ENCODE measurements at regions not wholly inside any gene's neighbourhood (a gene's known extent, or its start where the extent isn't known, plus 50 kb on each side); places are given as distances from the start of the nearest gene placed in this dataset.

- no peaks in the 10 kb centered on the region for H4K20me1 ChIP-seq (ENCODE audit: insufficient read depth, low read length)
- H3K4me3 ChIP-seq (ENCODE audit: low read depth in 1 of 2, low read length in 2 of 2) = no peak overlapping the region
- no peak overlapping the region for H2AFZ ChIP-seq (ENCODE audit: low read depth, low read length)
- no peaks in the 10 kb centered on the region for H3K79me2 ChIP-seq (ENCODE audit: insufficient read depth, low read length)
- H3K27ac ChIP-seq (ENCODE audit: low read length) = no peak overlapping the region
- no peak overlapping the region for H3K4me2 ChIP-seq (ENCODE audit: insufficient read depth, low read length)
- no peaks in the 10 kb centered on the region for H3K4me1 ChIP-seq (ENCODE audit: insufficient read depth, low read length)
- DNase-seq (no peak), ATAC-seq (ENCODE audit: insufficient read depth, low read depth) (no peak)
- H3K9ac ChIP-seq (ENCODE audit: low read depth, low read length) = no peak overlapping the region
- TF ChIP-seq CTCF (IDR thresholded peaks at IDR 0.05; ENCODE audit: borderline replicate concordance, extremely low read depth, low read length, poor library complexity, severe bottlenecking) (no peak), EZH2 (IDR thresholded peaks at IDR 0.05; ENCODE audit: borderline replicate concordance, low read depth, low read length, severe bottlenecking) (no peak)
- H3K36me3 ChIP-seq (ENCODE audit: insufficient read depth, low read length) = no peaks in the 10 kb centered on the region
- no peaks in the 10 kb centered on the region for H3K27me3 ChIP-seq (ENCODE audit: insufficient read depth, low read length, poor library complexity)
- no peaks in the 10 kb centered on the region for H3K9me3 ChIP-seq (ENCODE audit: insufficient read depth, low read length, severe bottlenecking)
Measured at GRCh38 chr7:85655252-85655651, 468.4 kb upstream of the SEMA3D start.

- Histone ChIP-seq H4K20me1 (ENCODE audit: insufficient read depth, low read length) (no peaks in the 10 kb centered on the region), H3K36me3 (ENCODE audit: insufficient read depth, low read length) (no peaks in the 10 kb centered on the region), H3K9me3 (ENCODE audit: insufficient read depth, low read length, severe bottlenecking) (no peaks in the 10 kb centered on the region), H2AFZ (ENCODE audit: low read depth, low read length) (no peak overlapping the region), H3K4me3 (ENCODE audit: low read depth in 1 of 2, low read length in 2 of 2) (no peak overlapping the region), H3K9ac (ENCODE audit: low read depth, low read length) (no peak overlapping the region), H3K27me3 (ENCODE audit: insufficient read depth, low read length, poor library complexity) (no peaks in the 10 kb centered on the region), H3K4me1 (ENCODE audit: insufficient read depth, low read length) (no peaks in the 10 kb centered on the region), H3K27ac (ENCODE audit: low read length) (no peak overlapping the region), H3K79me2 (ENCODE audit: insufficient read depth, low read length) (no peaks in the 10 kb centered on the region), H3K4me2 (ENCODE audit: insufficient read depth, low read length) (no peak overlapping the region)
- TF ChIP-seq EZH2 (IDR thresholded peaks at IDR 0.05; ENCODE audit: borderline replicate concordance, low read depth, low read length, severe bottlenecking) = no peak
- TF ChIP-seq CTCF (IDR thresholded peaks at IDR 0.05; ENCODE audit: borderline replicate concordance, extremely low read depth, low read length, poor library complexity, severe bottlenecking) = no peak
- DNase-seq = no peak
- no peak for ATAC-seq (ENCODE audit: insufficient read depth, low read depth)
Measured at GRCh38 chr7:85644272-85644671, 457.4 kb upstream of the SEMA3D start.

GRCh38 chr7:85641331-85641730 lies 454.5 kb upstream of the SEMA3D start:
- H3K4me3 ChIP-seq (ENCODE audit: low read depth in 1 of 2, low read length in 2 of 2) = no peak overlapping the region
- H3K4me2 ChIP-seq (ENCODE audit: insufficient read depth, low read length) = no peak overlapping the region
- no peak overlapping the region for H2AFZ ChIP-seq (ENCODE audit: low read depth, low read length)
- H4K20me1 ChIP-seq (ENCODE audit: insufficient read depth, low read length) = no peaks in the 10 kb centered on the region
- H3K79me2 ChIP-seq (ENCODE audit: insufficient read depth, low read length) = no peaks in the 10 kb centered on the region
- no peaks in the 10 kb centered on the region for H3K9me3 ChIP-seq (ENCODE audit: insufficient read depth, low read length, severe bottlenecking)
- TF ChIP-seq CTCF (IDR thresholded peaks at IDR 0.05; ENCODE audit: borderline replicate concordance, extremely low read depth, low read length, poor library complexity, severe bottlenecking) = no peak
- no peak for TF ChIP-seq EZH2 (IDR thresholded peaks at IDR 0.05; ENCODE audit: borderline replicate concordance, low read depth, low read length, severe bottlenecking)
- no peak overlapping the region for H3K27ac ChIP-seq (ENCODE audit: low read length)
- H3K9ac ChIP-seq (ENCODE audit: low read depth, low read length) = no peak overlapping the region
- no peaks in the 10 kb centered on the region for H3K36me3 ChIP-seq (ENCODE audit: insufficient read depth, low read length)
- DNase-seq = no peak
- no peaks in the 10 kb centered on the region for H3K27me3 ChIP-seq (ENCODE audit: insufficient read depth, low read length, poor library complexity)
- no peak for ATAC-seq (ENCODE audit: insufficient read depth, low read depth)
- no peaks in the 10 kb centered on the region for H3K4me1 ChIP-seq (ENCODE audit: insufficient read depth, low read length)

GRCh38 chr7:85638394-85638793 lies 451.5 kb upstream of the SEMA3D start:
- no peaks in the 10 kb centered on the region for H4K20me1 ChIP-seq (ENCODE audit: insufficient read depth, low read length)

More at GRCh38 chr7:85638394-85638793, 451.5 kb upstream of the SEMA3D start:
- Histone ChIP-seq H3K27me3 (ENCODE audit: insufficient read depth, low read length, poor library complexity) (no peaks in the 10 kb centered on the region), H3K4me1 (ENCODE audit: insufficient read depth, low read length) (no peaks in the 10 kb centered on the region), H3K36me3 (ENCODE audit: insufficient read depth, low read length) (no peaks in the 10 kb centered on the region), H3K79me2 (ENCODE audit: insufficient read depth, low read length) (no peaks in the 10 kb centered on the region), H3K9ac (ENCODE audit: low read depth, low read length) (no peak overlapping the region), H3K4me2 (ENCODE audit: insufficient read depth, low read length) (no peak overlapping the region), H3K9me3 (ENCODE audit: insufficient read depth, low read length, severe bottlenecking) (no peaks in the 10 kb centered on the region), H2AFZ (ENCODE audit: low read depth, low read length) (no peak overlapping the region), H3K27ac (ENCODE audit: low read length) (no peak overlapping the region), H3K4me3 (ENCODE audit: low read depth in 1 of 2, low read length in 2 of 2) (no peak overlapping the region)
- DNase-seq (no peak), ATAC-seq (ENCODE audit: insufficient read depth, low read depth) (no peak)
- TF ChIP-seq EZH2 (IDR thresholded peaks at IDR 0.05; ENCODE audit: borderline replicate concordance, low read depth, low read length, severe bottlenecking) = no peak
- TF ChIP-seq CTCF (IDR thresholded peaks at IDR 0.05; ENCODE audit: borderline replicate concordance, extremely low read depth, low read length, poor library complexity, severe bottlenecking) = no peak
